Effector memory CD4-positive, alpha-beta T cell (primary cell): ENCODE measurements at regions not wholly inside any gene's neighbourhood (a gene's known extent, or its start where the extent isn't known, plus 50 kb on each side); places are given as distances from the start of the nearest gene placed in this dataset.

Source experiments
- DNase-seq, 3 donors: peaks; one replicate each; pipeline ENCODE4 v3.0.0-alpha.2; 2020
- H3K27ac ChIP-seq: 2 replicates; pipeline ENCODE4 v1.7.0; 2013; ENCODE audit warnings: mild to moderate bottlenecking, low read length, moderate library complexity; ENCODE audit not compliant: insufficient read depth, poor library complexity, severe bottlenecking
- H3K27me3 ChIP-seq: replicated peaks from 2 replicates; pipeline ENCODE4 v1.7.0; 2013; ENCODE audit warnings: mild to moderate bottlenecking, low read length; ENCODE audit not compliant: insufficient read depth, control insufficient read depth, poor library complexity, severe bottlenecking
- H3K36me3 ChIP-seq: 2 replicates; pipeline ENCODE4 v1.7.0; 2013; ENCODE audit warnings: mild to moderate bottlenecking, low read length, moderate library complexity; ENCODE audit not compliant: control insufficient read depth, insufficient read depth
- H3K4me1 ChIP-seq: 2 replicates; pipeline ENCODE4 v1.7.0; 2013; ENCODE audit warnings: low read length, mild to moderate bottlenecking; ENCODE audit not compliant: control insufficient read depth, insufficient read depth, poor library complexity, severe bottlenecking
- H3K4me3 ChIP-seq: 2 replicates; pipeline ENCODE4 v1.7.0; 2013; ENCODE audit warnings: low read length, low read depth, mild to moderate bottlenecking; ENCODE audit not compliant: insufficient read depth, poor library complexity, severe bottlenecking
- H3K9me3 ChIP-seq: 2 replicates; pipeline ENCODE4 v1.7.0; 2013; ENCODE audit warnings: mild to moderate bottlenecking, low read length, moderate library complexity; ENCODE audit not compliant: control insufficient read depth

DNA sequence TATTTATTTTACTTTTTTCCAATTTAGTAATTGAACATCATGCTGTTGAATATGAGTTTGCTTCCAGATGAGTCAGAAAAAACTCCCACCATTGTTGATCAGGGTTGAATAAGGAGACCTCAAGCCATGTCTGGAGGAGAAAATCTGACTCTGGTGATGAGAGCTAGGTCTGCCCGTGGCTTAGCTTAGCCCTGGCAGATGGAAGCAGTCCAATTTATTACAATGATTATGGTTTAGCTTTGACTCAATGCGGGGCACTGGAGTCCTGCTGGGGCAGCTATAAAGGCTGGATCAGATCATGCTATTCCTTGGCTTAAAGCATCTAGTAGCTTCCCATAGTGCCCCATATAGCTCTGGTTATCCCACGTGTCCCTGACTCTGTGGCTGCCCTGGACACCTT lies 506.5 kb downstream of the MN1 start:
- Histone ChIP-seq H3K27ac (no peak overlapping the region), H3K9me3 (no peaks in the 10 kb centered on the region), H3K36me3 (no peaks in the 10 kb centered on the region), H3K4me3 (no peak overlapping the region), H3K27me3 (peaks cover 2% of the 10 kb centered on the region), H3K4me1 (no peaks in the 10 kb centered on the region)
- DNase-seq, result no peak

DNA sequence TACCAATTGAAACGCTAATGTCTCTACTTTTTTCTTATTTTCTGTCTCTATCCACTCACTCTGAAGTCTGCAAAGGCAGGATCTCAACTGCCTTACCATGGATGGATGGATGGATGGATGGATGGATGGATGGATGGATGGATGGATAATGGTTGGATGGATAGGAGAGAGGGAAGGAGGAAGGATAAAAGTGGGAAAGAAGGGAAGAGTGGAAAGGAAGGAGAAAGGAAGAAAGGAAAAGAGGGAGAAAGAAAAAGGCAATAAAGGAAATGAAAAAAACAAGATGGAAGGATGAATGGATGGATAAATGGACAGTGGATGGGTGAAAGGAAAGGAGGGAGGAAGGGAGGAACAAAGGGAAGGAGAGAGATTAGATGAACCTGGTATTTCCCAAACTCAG lies 506.0 kb downstream of the MN1 start:
- Histone ChIP-seq H3K4me1 (no peaks in the 10 kb centered on the region), H3K27me3 (peaks cover 2% of the 10 kb centered on the region), H3K9me3 (no peaks in the 10 kb centered on the region), H3K36me3 (no peaks in the 10 kb centered on the region), H3K27ac (no peak overlapping the region), H3K4me3 (no peak overlapping the region)
- no peak for DNase-seq

GRCh38 chr22:27296091-27296675 lies 505.4 kb downstream of the MN1 start:
- Histone ChIP-seq H3K4me1 (no peaks in the 10 kb centered on the region), H3K27ac (no peak overlapping the region), H3K36me3 (no peaks in the 10 kb centered on the region), H3K9me3 (no peaks in the 10 kb centered on the region), H3K4me3 (no peak overlapping the region), H3K27me3 (peaks cover 2% of the 10 kb centered on the region)
- no peak for DNase-seq

- Histone ChIP-seq H3K4me1 (no peaks in the 10 kb centered on the region), H3K36me3 (no peaks in the 10 kb centered on the region), H3K27ac (no peak overlapping the region), H3K9me3 (no peaks in the 10 kb centered on the region), H3K27me3 (no peaks in the 10 kb centered on the region), H3K4me3 (no peak overlapping the region)
- DNase-seq, result no peak
Observed at GRCh38 chr22:27297125-27297524, 504.4 kb downstream of the MN1 start.

GRCh38 chr22:27298332-27298731 lies 503.2 kb downstream of the MN1 start:
- DNase-seq, result no peak
- Histone ChIP-seq H3K4me1 (no peaks in the 10 kb centered on the region), H3K9me3 (no peaks in the 10 kb centered on the region), H3K27ac (no peak overlapping the region), H3K36me3 (no peaks in the 10 kb centered on the region), H3K27me3 (no peaks in the 10 kb centered on the region), H3K4me3 (no peak overlapping the region)

- Histone ChIP-seq H3K27ac (no peak overlapping the region), H3K4me1 (no peaks in the 10 kb centered on the region), H3K36me3 (no peaks in the 10 kb centered on the region), H3K4me3 (no peak overlapping the region), H3K27me3 (no peaks in the 10 kb centered on the region), H3K9me3 (no peaks in the 10 kb centered on the region)
- no peak for DNase-seq
Observed at GRCh38 chr22:27298742-27299141, 502.8 kb downstream of the MN1 start.

- Histone ChIP-seq H3K9me3 (no peaks in the 10 kb centered on the region), H3K36me3 (no peaks in the 10 kb centered on the region), H3K4me3 (no peak overlapping the region), H3K27ac (no peak overlapping the region), H3K4me1 (no peaks in the 10 kb centered on the region), H3K27me3 (no peaks in the 10 kb centered on the region)
- no peak for DNase-seq
Observed at GRCh38 chr22:27299181-27300085, 502.1 kb downstream of the MN1 start.

GRCh38 chr22:27300536-27301285 lies 500.8 kb downstream of the MN1 start:
- no peak for DNase-seq
- Histone ChIP-seq H3K4me3 (no peak overlapping the region), H3K36me3 (no peaks in the 10 kb centered on the region), H3K27ac (no peak overlapping the region), H3K9me3 (no peaks in the 10 kb centered on the region), H3K4me1 (no peaks in the 10 kb centered on the region), H3K27me3 (no peaks in the 10 kb centered on the region)

DNA sequence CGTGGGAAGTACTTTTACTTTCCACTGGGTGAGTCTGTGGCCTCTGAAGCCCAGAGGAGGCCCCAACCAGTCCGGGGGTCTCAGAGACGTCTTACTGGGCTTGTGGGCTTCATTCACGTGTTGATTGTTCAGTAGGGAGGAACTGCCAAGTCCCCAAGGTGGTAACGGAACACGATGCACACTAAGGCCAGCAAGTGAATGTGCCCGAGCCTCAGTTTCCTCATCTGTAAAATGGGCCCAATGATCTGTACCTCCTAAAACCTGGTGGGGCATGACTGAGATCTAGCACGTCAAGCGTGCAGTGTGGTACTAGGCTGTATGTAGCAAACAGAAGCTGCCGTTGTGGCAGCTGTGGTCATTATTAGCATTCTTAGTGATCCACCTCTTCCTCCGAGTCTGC lies 499.1 kb downstream of the MN1 start:
- no peak overlapping the region for H3K4me3 ChIP-seq
- H3K4me1 ChIP-seq, result no peaks in the 10 kb centered on the region
- H3K9me3 ChIP-seq, result no peaks in the 10 kb centered on the region
- H3K27me3 ChIP-seq, result no peaks in the 10 kb centered on the region
- no peak for DNase-seq
- H3K27ac ChIP-seq, result no peak overlapping the region
- no peaks in the 10 kb centered on the region for H3K36me3 ChIP-seq

- no peak for DNase-seq
- H3K4me3 ChIP-seq, result no peak overlapping the region
- no peaks in the 10 kb centered on the region for H3K9me3 ChIP-seq
- no peaks in the 10 kb centered on the region for H3K27me3 ChIP-seq
- H3K4me1 ChIP-seq, result no peaks in the 10 kb centered on the region
- no peaks in the 10 kb centered on the region for H3K36me3 ChIP-seq
- H3K27ac ChIP-seq, result no peak overlapping the region
Observed at GRCh38 chr22:27303718-27304117, 497.8 kb downstream of the MN1 start.
